GM18858 (cell line): ENCODE measurements at regions not wholly inside any gene's neighbourhood (a gene's known extent, or its start where the extent isn't known, plus 50 kb on each side); places are given as distances from the start of the nearest gene placed in this dataset.

ENCODE experiments used
- ATAC-seq: cut with Tn5 transposase; IDR thresholded peaks from one replicate; pipeline ENCODE4 v1.9.1; 2021; ENCODE audit not compliant: unreplicated experiment

DNA sequence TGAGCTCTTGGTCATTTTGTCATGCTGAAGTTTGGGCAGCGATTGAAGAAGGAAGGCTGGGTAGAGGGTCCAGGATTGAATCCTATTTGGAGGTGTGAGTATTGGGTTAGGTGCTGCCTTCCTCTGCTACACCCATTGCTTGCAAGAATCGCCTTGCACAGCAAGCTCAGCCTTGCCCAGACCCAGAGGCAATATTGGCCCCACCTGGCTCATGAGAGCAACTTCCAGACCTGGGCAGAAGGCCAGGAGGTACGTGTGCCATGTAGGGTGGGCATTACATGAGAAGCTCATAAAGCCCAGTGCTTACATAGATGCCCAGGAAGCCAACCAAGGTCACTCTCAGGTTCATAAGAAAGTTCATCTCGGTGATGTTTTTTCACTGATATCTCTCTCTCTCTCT, 718.0 kb downstream of the EFNB2 start:
- no peak for ATAC-seq

DNA sequence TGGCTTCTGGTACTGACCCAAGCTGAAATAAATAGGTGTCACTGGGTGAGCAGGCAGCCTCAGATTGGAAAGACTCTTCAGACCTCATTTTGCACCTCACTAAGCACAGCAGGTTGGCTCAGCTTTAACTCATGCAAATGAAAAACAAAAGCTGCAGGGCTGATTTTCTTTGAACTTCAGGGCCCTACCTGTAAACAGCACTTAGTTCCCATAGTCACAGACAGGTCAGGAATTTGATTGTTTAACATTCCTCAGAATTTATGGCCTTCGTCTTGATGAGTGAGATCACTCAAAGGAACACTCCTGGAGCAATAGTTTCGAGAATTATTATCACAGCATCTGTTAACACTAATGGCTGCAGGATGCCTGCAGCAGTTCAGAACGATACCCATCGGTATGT, 718.5 kb downstream of the EFNB2 start:
- ATAC-seq = no peak

DNA sequence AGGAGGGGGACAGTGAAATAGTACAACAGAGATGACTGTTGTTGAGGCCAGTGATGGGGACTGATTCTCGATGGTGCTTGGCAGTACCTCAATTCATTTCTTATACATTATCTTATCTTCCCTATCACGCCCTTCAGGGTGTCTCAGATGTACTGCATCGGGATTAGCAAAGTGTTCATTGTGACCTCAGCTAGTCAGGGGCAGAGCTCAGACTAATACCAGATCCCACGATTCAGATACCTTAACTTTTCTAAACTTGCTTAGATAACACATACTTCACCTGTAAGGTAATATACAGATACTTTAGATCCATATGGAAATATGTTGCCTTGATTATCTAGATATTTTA, 720.6 kb downstream of the EFNB2 start:
- no peak for ATAC-seq

DNA sequence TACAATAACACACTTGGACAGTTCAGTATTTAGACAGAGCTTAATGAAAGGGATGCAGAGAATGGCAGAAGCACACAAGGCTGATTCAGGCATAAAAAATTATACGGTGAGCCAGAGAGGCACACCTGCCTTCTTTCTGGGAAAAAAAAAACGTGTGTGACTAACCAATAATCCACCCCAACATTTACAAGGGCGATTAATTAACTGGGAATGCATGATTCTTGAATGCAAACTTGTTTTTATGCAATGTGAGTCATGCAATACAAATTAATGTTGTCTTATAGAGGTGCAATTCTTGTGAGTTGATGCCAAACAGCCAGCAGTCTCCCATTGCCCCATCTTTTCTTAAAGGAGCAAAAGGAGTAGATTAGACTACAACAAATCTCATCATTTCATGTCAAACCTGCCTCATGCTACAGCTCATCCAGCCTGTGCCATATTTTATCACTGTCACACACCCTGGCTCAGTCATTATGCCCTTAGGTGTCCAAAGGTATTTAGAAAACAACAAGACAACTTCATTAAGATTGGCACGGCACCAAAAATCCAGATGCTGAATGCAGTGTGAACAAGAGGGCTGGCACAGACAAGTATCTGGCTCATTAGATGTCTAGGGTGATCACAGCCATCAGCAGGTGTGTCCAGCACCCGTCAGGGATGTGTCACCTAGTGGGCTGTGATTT, 721.1 kb downstream of the EFNB2 start:
- ATAC-seq = no peak

DNA sequence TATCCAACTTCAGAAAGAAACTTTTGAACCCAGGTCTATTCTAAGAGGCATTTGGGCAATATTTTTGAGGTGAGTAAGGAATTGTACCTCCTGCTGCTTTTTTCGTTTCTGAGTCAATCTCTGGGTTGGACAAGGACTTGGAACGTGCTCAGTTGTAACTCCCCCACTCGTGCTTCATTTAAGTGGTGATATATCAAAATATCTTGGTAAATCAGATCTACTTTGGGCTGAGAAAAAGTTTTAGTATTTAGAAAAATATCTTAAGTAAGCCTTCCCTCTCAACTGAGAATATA, 728.9 kb downstream of the EFNB2 start:
- ATAC-seq = no peak

DNA sequence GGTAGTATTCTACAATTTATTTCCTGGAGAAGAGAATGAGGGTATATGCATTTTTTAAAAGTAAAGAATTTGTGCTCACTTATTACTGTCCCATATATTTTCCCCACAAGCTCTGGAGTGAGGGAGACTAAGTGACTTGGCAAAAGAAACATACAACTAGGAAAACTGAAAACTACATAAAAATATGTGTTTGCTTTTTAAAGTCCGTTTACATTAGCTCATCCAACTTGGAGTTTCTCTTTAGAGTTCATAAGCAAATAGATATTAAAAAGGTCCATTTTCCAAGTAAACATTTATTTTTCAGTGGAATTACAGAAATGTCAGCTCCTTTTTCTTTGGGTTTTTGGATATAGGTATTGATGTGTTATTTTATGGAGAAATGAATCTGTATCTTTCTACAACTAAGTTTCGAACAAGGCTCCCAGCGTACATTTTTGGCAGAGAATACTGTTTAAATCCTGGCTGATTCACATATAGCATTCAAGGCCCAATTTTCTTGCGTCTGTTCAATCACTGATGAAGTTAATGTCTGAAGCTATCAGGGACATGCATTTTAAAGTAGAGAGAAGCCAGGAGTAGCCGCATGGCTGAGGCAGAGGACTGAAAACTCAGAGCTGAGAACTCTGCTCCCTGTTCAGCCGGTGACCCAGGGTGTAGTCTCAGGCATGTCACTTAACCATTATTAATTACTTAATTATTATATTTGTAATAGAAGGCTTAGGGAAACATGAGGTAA, 729.4 kb downstream of the EFNB2 start:
- no peak for ATAC-seq

DNA sequence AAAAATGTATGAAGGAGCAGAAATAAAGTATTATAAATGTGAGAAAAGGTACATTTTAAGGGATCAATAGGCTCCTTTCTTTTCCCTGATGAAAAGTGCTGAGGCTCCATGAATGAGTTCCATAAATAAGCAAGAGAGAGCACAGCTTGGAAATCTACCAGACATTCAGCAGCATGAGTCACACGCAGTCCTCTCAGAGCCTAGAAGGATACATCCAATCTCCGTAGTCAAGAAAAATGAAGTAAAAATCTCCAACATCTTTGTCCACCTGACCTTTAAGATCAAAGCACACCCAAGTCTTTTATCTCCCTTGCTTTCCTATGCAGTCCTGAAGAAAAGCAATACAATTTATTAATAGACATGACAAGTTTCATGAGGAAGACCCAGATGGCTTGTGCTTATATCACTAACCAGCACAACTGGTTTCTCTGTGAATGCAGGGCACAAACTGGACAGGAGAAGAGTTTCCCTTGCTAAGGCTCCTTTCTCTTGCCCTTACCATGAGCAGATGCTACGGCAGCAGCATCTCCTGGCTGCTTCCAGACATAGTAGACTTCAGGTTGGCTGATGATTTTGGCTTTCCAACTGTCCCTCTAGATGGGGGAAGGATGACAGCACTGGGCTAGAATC, 730.8 kb downstream of the EFNB2 start:
- no peak for ATAC-seq

DNA sequence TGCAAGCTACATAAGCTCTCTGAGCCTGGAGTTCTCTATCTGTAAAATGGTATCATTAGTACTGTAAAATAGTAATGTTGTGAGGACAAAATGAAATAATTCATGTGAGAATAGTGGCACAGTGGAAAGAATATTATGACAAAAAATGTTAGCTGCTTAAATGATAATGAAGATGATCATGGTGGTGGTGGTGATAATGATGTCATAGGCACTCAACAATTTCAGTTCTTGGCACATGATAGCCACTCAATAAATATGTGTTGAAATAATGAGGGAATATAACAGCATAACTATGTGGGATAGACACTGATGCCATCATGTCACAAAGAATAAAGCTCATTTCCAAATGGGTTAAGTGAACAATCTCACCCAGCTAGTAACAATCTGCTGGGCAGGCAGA, 736.3 kb downstream of the EFNB2 start:
- ATAC-seq = no peak

DNA sequence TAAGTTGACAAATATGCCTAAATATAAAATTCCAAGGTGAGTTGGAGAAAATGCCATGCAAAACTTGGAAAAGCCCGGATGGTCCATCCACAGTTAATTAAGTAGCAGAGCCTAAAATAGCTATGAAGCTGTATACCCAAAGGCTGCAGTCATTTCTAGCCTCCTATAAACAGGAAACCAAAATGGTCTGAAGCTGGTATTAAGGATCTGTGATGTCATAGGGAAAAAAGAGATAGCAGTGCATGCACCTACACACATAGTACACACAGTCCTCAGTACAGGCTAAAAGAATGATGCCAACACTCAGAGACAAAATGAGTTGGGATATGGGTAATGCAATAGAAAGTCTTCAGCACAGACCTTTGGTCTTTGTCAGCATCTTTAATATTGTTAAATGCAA, 736.9 kb downstream of the EFNB2 start:
- no peak for ATAC-seq

DNA sequence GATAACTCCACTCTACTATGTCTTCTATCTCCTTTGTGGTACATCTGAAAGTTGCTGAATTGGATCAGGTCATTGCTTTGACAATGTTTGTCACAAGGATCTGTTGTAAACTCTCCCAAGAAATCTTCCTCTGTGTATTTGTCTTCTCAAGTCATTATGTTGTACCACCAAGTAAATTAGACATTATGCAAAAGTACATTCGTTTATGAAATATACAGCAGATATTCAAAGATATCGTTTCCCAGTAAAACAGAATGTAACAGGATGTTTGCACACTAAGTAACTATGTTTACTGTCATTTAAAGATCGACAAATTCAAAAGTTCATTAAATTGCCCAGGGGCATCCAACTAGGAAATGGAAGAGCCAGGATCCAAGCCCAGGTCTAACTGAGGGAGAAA, 739.4 kb downstream of the EFNB2 start:
- no peak for ATAC-seq

DNA sequence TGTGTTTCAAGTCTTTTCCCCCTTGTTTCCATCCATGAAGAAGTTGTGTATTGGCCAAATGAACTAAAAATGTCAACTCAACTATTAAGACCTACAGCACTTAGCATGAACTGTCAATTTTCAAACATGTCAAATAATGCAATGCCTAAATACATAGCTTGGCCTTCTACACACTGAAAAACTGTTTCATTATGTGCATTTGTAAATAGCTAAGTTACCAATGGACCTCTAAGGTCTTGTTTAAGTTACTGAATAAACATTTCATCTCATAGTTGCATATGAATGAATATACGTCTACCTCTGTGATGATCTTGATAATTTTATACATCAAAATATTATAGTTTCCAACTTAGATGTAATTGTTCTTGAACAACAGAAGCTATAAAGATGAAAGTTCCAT, 744.5 kb downstream of the EFNB2 start:
- no peak for ATAC-seq

DNA sequence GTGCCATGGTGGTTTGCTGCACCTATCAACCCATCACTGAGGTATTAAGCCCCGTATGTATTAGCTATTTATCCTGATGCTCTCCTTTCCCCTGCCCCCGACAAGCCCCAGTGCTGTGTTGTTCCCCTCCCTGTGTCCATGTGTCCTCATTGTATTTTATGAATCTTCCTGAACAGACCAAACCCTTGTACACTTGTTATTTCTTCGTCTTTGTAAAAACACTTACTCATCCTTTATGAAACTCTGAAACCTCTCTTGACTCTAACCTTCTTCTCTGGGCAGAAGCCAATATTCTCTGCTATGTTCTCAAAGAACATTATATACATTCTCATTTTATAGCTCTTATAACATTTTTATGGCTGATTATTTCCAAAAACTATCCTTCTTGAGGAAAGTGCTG, 746.9 kb downstream of the EFNB2 start:
- no peak for ATAC-seq

DNA sequence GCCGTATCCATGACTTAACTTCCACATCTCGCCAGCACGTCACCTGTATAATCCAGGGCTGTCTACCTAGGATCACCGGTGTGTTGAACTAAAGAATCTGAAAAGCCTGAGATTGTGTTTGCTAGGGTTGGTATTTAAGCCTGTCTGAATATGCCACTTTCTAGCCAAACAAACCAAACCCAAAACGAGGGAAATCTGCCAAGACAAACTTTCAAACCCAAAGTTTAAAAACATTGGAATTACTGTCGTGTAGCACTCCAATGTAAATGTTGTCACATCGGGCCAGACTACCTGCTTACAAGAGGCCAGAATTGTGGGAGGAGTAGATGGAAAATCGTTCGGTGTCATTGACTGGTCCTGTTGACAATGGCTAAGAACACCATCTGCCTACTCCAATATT, 747.8 kb downstream of the EFNB2 start:
- ATAC-seq = no peak

DNA sequence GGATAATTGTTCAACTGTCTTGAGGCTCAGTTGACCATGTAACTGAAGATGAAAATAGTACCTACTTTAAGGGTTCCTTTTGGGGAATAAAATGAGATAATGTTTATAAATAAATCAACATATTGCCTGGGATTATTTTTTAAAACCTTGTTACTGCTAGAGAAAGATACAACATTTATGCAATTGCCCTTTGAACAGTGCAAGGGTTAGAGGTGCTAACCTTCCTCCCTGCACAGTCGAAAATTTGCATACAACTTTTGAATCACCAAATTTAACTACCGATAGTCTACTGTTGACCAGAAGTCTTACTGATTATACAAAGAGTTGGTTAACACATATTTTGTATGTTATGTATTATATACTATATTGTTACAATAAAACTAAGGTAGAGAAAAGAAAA, 750.0 kb downstream of the EFNB2 start:
- ATAC-seq = no peak

DNA sequence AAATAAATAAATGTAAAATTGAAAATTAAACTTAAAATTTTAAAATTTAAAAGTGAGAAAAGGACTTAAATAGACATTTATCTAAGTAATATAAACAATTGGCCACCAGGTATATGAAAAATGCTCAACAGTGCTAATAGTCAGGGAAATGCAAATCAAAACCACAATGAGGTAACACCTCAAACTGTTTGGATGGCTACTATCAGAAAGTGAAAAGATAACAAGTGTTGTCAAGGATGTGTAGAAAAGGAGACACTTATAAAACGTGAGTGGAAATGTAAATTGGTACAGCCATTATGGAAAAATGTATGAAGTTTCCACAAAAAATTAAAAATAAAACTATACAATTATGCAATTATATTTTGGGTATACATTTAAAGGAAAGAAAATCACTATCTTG, 752.2 kb downstream of the EFNB2 start:
- peak; percentile 40 for ATAC-seq

DNA sequence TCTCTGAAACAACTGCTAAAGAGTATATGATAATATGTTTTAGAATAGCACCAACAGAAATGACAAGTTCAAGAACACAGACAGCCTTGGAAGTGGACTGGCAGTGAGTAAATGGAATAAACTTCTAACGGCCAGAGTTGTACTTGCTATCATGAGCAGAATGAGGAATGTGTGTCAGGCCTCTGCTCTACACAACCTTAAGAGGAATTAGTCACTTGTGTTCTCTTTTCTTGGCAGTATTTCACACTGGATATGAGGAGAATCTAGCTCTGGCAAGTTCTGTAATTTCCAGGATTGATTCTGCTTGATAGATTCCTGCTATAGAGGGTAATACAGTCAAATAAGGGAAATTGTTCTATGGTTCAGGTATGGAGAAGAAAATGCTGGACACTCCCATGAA, 757.3 kb downstream of the EFNB2 start:
- no peak for ATAC-seq

DNA sequence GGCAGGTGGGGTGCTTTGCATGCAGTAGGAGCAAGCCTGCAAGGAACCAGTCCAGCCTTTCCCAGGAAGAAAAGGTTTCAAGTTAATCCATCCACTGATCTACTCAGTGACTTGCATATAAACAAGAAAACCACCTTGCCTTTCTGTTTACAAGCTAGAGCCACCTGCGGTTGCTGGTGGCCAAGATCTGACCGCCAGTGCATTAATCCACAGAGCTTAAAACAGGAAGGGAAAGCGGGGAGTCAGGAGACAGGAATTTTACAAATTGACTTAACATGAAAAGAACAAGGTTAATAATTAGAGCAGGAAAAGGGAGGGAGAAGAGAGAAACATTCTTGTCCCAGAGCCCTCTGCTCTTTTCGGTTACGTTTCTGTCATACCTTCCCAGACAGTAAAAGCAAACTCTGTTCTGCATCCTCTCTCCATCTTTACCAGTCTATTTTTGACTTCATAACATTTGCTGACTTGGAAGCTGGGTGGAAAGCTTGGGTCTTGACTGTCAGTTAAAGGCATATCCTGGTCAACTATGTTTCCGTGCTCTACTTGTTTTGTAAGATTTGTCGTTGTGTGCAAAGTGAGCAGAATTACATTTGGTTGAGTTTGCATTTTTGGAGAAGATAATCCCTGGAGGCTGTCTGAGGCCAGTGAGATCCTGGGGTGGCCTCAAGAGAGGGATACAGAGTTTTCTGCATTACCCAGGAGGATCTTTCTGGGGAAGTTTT, 760.6 kb downstream of the EFNB2 start:
- ATAC-seq = no peak

DNA sequence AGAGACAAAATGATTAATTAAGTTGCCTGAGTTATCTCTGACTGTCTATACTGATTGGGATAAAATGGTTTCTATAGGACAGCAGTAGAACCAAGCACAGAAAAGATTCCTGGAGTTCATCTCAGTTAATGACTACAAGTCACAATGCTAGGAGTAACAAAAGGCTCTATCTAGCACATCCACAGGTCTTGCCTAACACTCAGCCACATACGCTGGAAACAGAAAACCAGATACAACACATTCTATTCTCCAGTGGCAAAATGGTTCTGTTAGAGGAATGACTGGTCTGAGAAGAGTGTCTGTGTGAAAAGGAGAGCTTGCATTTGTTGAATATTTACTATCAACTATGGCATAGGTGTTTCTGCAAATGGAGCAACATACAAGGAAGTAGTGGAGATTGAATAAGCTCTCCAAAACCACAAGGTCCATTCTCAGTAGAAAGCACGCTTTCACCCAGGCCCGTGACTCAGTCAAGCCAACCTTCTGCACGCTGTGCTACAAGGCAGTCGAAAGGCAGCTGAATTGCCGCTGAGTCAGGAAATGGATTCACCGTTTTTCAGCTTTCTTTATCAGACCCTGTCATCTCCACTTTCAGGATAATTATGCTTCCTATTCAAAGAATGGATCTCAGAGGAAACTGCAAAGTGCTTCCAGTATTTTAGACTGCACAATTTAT, 761.5 kb downstream of the EFNB2 start:
- no peak for ATAC-seq

DNA sequence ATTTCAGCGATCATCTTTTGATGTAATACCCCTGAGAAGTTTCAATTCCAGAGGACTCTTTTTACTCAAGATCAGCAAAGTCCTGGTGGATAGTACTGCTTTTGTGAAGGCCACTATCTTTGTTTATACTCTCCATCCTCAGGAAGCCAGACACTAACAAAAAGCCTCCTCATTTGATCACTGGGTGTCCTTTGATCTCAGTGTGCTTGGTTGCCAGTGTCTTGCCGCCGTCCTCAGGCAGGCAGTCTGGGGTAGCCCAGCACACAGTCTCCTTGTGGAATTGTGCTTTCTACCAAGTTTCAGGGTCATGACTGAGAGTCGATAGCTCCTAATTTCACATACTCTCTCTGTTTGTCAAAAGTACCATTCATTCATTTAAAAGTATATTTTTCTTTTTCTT, 762.2 kb downstream of the EFNB2 start:
- no peak for ATAC-seq

DNA sequence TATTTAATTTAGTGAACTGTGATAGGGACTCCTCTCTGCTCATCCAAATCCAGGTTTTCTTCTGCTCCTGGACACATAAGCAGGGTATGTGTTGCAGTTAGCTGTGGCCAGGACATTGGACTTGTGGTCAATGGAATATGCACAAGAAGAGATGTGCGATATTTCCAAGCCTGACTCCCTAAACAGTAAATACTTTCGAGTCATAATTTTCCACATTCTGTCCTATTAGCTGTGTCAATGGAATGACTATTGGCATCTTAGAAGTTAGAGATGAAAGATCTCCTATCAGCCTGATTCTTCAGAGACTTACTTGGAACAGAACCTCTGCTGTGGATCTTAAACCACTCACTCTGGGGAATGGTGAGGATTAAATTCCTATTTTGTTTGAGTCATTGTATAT, 771.0 kb downstream of the EFNB2 start:
- ATAC-seq = no peak

DNA sequence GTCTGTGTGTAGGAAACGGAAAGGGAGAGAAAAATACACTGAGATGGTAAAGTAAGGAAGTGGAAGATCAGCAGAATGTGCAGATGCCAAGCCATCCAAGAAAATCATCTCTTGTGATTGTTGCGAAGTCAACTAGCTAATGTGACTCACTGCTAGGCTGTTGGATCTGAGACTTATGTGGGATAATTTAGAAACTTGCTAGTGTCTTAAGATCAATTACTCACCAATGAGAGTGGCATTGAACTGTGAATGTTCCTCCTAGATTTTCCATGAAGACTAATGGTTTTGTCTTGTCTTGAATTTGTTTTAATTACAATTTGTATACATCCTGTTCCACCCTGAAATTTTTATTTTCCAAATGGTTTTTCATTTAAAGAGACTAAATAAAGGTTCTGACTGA, 771.6 kb downstream of the EFNB2 start:
- no peak for ATAC-seq

DNA sequence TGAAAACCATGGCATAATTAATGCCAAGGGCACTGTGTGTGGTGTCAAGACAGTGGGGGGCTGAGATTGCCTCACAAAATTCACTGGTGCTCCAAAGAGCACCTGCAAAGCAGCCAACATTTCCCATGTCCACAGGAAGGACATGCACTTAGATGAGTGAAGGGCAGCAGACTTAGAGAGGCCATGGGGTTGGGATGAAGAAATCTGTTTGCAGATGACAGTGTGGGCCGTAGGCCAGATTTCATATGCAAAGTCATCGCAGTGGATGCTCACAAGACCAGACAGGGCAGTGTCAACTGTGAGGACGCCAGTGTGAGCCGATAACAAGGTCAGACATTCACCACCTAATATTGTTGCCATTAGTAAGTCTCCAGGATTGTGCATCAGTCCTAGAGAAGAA, 773.4 kb downstream of the EFNB2 start:
- ATAC-seq = no peak
